Frontal cortex (tissue), 3 donors: ENCODE measurements at regions not wholly inside any gene's neighbourhood (a gene's known extent, or its start where the extent isn't known, plus 50 kb on each side); places are given as distances from the start of the nearest gene placed in this dataset.

Experiments
- DNase-seq, 2 donors: peaks; one replicate each; pipeline ENCODE4 v3.0.0; 2012; ENCODE audit warnings: low spot score in 2 of 2
- FAIRE-seq: peaks from 2 replicates; lab custom pipeline; 2012; peaks lifted over from hg19 to GRCh38; lab: Jason Lieb, UNC
- donor health status: control.
- donor health status: control.
- donor health status: control.

GRCh38 chr9:82588301-82589180 is 474.4 kb downstream of the RASEF start:
- DNase-seq, result no peak
- no peak for FAIRE-seq

DNA sequence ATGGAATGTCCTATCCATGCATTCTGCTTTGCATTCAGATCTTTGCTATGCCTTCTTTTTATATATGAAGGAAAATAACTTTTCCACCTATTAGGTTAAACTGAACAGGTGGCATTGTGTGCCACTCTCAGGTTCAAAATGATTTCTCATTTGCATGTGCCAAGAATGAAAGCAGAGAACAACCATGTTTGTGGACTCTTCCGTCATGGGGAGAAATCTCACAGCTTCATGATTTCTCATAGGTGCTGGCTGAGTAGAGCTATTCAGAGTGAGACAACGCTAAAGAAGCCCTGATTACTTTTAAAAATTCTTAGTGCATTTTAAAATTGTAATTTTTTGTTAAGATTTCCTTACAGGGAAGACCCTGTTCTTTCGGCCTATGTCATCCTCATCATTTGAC is 472.1 kb downstream of the RASEF start:
- FAIRE-seq, result no peak

DNA sequence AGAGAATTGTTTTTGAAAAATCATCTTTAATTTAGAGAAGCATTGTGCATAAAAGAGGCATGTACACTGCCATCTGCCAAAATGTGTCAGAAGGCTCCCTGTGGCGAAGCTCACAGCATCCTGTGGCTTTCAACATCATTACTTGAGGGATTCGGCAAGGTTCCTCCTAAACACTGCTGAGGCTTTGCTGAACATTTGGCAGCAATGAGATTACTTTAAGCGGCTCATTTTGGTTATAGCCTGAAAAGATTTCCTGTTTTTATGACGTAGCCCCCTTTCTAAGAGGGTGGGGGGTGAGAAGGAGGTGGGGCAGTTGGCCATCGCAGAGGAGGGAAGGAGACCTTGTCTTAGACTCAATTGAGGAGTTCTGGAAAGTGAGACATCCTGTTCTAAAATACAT is 469.4 kb downstream of the RASEF start:
- no peak for DNase-seq
- FAIRE-seq, result no peak

More for the DNA sequence above, 472.1 kb downstream of the RASEF start:
- DNase-seq, result no peak

GRCh38 chr9:82597241-82598203 is 465.4 kb downstream of the RASEF start:
- FAIRE-seq, result no peak
- DNase-seq, result no peak

- DNase-seq (no peak), FAIRE-seq (no peak)
Observed at GRCh38 chr9:82598241-82599039, 464.5 kb downstream of the RASEF start.

- FAIRE-seq (no peak), DNase-seq (no peak)
Observed at GRCh38 chr9:82599336-82599949, 463.5 kb downstream of the RASEF start.

- no peak for FAIRE-seq
- no peak for DNase-seq
Observed at GRCh38 chr9:82600536-82601292, 462.2 kb downstream of the RASEF start.

- DNase-seq (no peak), FAIRE-seq (no peak)
Observed at GRCh38 chr9:82601293-82601771, 461.6 kb downstream of the RASEF start.

GRCh38 chr9:82604947-82605656 is 457.8 kb downstream of the RASEF start:
- FAIRE-seq (no peak), DNase-seq (no peak)

- FAIRE-seq (no peak), DNase-seq (no peak)
Observed at GRCh38 chr9:82605657-82606031, 457.3 kb downstream of the RASEF start.

- no peak for DNase-seq
- no peak for FAIRE-seq
Observed at GRCh38 chr9:82606071-82606470, 456.9 kb downstream of the RASEF start.

GRCh38 chr9:82606492-82607382 is 456.2 kb downstream of the RASEF start:
- DNase-seq, result peak in 1 of 2 donors; percentile 35
- no peak for FAIRE-seq

GRCh38 chr9:82608487-82608886 is 454.5 kb downstream of the RASEF start:
- DNase-seq (no peak), FAIRE-seq (no peak)

- no peak for FAIRE-seq
Observed at GRCh38 chr9:82612942-82613341, 450.0 kb downstream of the RASEF start.

GRCh38 chr9:82613498-82613897 is 449.4 kb downstream of the RASEF start:
- DNase-seq (no peak), FAIRE-seq (no peak)

More at GRCh38 chr9:82612942-82613341, 450.0 kb downstream of the RASEF start:
- no peak for DNase-seq

DNA sequence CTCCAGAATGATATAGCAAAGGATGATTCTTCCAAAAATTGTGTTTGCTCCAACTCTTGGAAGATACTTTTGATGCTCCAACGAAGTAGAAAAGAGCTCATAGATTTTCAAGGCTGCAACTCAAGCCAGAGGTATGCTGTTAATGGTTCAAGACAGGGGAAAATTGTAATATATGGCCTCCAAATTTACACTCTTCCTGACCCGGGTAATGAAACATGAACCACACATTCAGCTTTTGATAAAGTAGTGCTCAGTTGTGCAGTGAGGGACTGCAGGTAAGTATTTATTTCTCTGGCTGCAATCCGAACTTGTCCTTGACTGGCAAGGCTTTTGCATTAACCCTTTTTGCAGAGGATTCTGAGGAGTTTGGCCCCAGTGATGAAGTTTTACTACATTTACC is 446.4 kb downstream of the RASEF start:
- no peak for FAIRE-seq

DNA sequence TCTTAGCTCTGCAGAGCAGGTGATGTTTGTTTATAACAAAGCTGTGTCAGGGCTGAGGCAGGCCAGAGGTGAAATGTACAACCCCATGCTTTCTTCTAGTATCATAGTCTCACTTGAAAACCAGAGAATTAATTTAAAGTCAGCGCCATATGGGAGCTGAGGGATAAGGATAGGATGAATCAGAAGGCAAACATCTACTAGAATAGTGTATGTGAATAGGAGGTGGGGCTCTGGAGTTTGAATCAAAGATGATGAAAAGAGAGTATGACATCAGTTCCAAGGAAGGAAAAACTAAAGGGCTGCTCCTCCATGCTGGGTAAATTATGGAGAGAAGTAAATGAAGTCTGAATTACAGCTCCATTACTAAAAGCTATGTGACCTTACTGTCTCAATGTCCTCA is 441.5 kb downstream of the RASEF start:
- DNase-seq (no peak), FAIRE-seq (no peak)

More for the DNA sequence above, 446.4 kb downstream of the RASEF start:
- DNase-seq, result no peak
